ENCODE measurements at regions not wholly inside any gene's neighbourhood (a gene's known extent, or its start where the extent isn't known, plus 50 kb on each side); places are given as distances from the start of the nearest gene placed in this dataset.
"Not testable (repeated sequence)": the region's sequence is repeated elsewhere in the genome, so short reads cannot be mapped to it uniquely, and the experiment has no call there.

GRCh38 chr1:228666686-228667623 lies 68.3 kb upstream of the RHOU start:
- DNase-seq: no peak
- intact Hi-C loops (cut with DNase I): loop anchor here (10.0 kb wide), 4 partner anchors 68 to 818 kb away; partner anchors contain the start of gene RHOU

GRCh38 chr1:228668553-228669241 lies 66.6 kb upstream of the RHOU start:
- no peak for DNase-seq
- intact Hi-C loops (cut with DNase I): loop anchor here (10.0 kb wide), 4 partner anchors 66 to 816 kb away; partner anchors contain the start of gene RHOU

GRCh38 chr1:228669242-228669585 lies 66.1 kb upstream of the RHOU start:
- peak in 4 of 42 donors; percentile 2 to 46 (median 12) for DNase-seq
- intact Hi-C loops (cut with DNase I): loop anchor here (10.0 kb wide), 4 partner anchors 66 to 816 kb away; partner anchors contain the start of gene RHOU

- DNase-seq; intact Hi-C loops (cut with DNase I): not testable (repeated sequence)
Measured at GRCh38 chr1:228681076-228681565, 54.2 kb upstream of the RHOU start.

GRCh38 chr1:228683428-228683827 lies 51.9 kb upstream of the RHOU start:
- no peak for DNase-seq
- intact Hi-C loops (cut with DNase I): no loop called here

- no peak for DNase-seq
- intact Hi-C loops (cut with DNase I): no loop called here
Measured at GRCh38 chr1:228684607-228685006, 50.7 kb upstream of the RHOU start.

- intact Hi-C loops (cut with DNase I): no loop called here
- no peak for DNase-seq
Measured at GRCh38 chr1:228685081-228685660, 50.1 kb upstream of the RHOU start.
